Ascending aorta (tissue), 2 donors: ENCODE measurements at regions not wholly inside any gene's neighbourhood (a gene's known extent, or its start where the extent isn't known, plus 50 kb on each side); places are given as distances from the start of the nearest gene placed in this dataset.

Experiments
- DNase-seq, 2 donors: peaks; one replicate each; pipeline ENCODE4 v3.0.0-alpha.2; 2019; ENCODE audit warnings: low spot score in 2 of 2
- H3K27ac ChIP-seq, 2 donors: fragments of 200-600 bp; sonication (generic); one replicate each; pipeline ENCODE4 v1.5.1; 2016 to 2017; ENCODE audit warnings: mild to moderate bottlenecking in 1 of 2
- H3K27me3 ChIP-seq: fragments of 200-600 bp; sonication (generic); one replicate; pipeline ENCODE4 v1.5.1; 2017
- H3K36me3 ChIP-seq, 2 donors: fragments of 200-600 bp; sonication (generic); one replicate each; pipeline ENCODE4 v1.5.1; 2016
- H3K4me1 ChIP-seq, 2 donors: fragments of 200-600 bp; sonication (generic); one replicate each; pipeline ENCODE4 v1.5.1; 2016 to 2017; ENCODE audit warnings: mild to moderate bottlenecking in 1 of 2
- H3K4me3 ChIP-seq, 2 donors: fragments of 200-600 bp; sonication (generic); one replicate each; pipeline ENCODE4 v1.5.1; 2016 to 2017; ENCODE audit warnings: mild to moderate bottlenecking in 1 of 2
- H3K9me3 ChIP-seq, 2 donors: fragments of 200-600 bp; sonication (generic); one replicate each; pipeline ENCODE4 v1.5.1; 2016
- intact Hi-C: fragments of 100-400 bp; cut with DNase I; formaldehyde crosslinking; loops from one replicate; pipeline ENCODE4 v1.15.1; 2023
- TF ChIP-seq, protein P1 (sequence below), 3 experiments: fragments of 200-600 bp in 2 of 3; fragments of 450-650 bp in 1 of 3; sonication (generic) in 2 of 3; IDR thresholded peaks; one replicate each; pipeline ENCODE4 v1.5.1; 2016 to 2019; ENCODE audit warnings: antibody characterized with exemption in 3 of 3, mild to moderate bottlenecking in 1 of 3, moderate library complexity in 1 of 3

DNA sequence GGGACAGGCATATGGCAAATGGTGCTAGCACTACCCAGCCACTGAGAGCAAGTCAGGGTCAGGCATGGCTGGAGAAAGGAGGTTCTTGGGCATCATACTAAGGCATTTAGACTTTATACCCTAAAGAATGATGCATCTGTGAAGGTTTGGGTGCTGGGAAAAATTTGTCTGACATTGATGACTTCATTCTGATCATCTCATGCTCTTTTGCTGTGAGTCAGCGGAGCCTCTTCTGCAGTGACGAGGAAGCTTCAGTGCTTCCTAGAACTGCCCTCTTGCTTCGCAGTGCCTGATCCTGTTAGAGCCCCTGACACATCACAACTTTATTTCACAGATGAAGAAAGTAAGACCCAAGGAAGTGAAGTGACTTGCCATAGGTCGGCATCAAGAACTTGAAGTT lies 266.6 kb upstream of the GAS1 start:
- Histone ChIP-seq H3K36me3 (no peaks in the 10 kb centered on the region), H3K27me3 (no peaks in the 10 kb centered on the region), H3K9me3 (no peaks in the 10 kb centered on the region), H3K4me1 (no peaks in the 10 kb centered on the region), H3K27ac (no peak overlapping the region), H3K4me3 (no peak overlapping the region)
- no peak for DNase-seq
- TF ChIP-seq, protein P1, sequence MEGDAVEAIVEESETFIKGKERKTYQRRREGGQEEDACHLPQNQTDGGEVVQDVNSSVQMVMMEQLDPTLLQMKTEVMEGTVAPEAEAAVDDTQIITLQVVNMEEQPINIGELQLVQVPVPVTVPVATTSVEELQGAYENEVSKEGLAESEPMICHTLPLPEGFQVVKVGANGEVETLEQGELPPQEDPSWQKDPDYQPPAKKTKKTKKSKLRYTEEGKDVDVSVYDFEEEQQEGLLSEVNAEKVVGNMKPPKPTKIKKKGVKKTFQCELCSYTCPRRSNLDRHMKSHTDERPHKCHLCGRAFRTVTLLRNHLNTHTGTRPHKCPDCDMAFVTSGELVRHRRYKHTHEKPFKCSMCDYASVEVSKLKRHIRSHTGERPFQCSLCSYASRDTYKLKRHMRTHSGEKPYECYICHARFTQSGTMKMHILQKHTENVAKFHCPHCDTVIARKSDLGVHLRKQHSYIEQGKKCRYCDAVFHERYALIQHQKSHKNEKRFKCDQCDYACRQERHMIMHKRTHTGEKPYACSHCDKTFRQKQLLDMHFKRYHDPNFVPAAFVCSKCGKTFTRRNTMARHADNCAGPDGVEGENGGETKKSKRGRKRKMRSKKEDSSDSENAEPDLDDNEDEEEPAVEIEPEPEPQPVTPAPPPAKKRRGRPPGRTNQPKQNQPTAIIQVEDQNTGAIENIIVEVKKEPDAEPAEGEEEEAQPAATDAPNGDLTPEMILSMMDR (IDR thresholded peaks at IDR 0.05), result no peak
- intact Hi-C loops, result no loop called here

DNA sequence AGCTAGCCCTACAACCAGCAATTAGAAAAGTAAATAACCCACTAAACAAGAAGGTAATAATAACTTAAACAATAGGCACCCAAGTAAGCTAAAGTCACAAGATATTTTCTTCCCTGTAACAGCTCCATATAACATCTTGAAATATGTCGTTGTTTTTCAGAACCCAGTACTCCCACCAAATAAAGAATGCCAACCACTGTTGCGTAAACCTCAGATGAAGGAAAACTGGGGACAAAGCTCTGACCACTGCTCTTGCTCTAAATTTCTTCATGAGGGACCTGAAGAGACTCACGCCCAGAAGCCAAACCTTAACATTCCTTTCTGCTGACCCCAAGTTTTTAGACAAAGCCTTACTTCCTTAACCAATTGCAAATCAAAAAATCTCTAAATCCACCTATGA lies 267.7 kb upstream of the GAS1 start:
- no peak overlapping the region for H3K27ac ChIP-seq
- H3K27me3 ChIP-seq, result no peaks in the 10 kb centered on the region
- TF ChIP-seq, protein P1 (IDR thresholded peaks at IDR 0.05), result no peak
- DNase-seq, result no peak
- H3K36me3 ChIP-seq, result no peaks in the 10 kb centered on the region
- no peak overlapping the region for H3K4me3 ChIP-seq
- no peaks in the 10 kb centered on the region for H3K9me3 ChIP-seq
- no peaks in the 10 kb centered on the region for H3K4me1 ChIP-seq
- intact Hi-C loops, result no loop called here

DNA sequence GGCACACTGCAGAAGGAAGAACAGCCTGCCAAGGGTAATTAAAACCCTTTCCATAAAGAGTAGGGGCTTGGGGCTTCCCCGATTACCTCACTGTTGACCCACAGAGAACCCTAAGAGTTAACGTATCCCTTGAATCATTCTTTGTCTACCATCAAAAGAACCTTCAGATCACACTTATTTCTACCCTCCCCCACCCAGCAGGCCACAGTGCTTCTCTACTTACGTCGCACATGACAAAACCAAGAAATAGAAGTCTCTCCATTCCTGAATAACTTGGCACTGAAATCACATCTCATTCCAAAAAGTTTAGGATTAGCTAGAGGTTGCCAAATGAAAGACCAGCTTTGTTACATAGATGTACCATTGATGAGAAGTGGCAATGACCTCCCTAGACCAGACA lies 268.7 kb upstream of the GAS1 start:
- Histone ChIP-seq H3K36me3 (no peaks in the 10 kb centered on the region), H3K27me3 (no peaks in the 10 kb centered on the region), H3K9me3 (no peaks in the 10 kb centered on the region), H3K27ac (no peak overlapping the region), H3K4me1 (no peaks in the 10 kb centered on the region), H3K4me3 (no peak overlapping the region)
- DNase-seq, result no peak
- intact Hi-C loops, result no loop called here
- TF ChIP-seq, protein P1 (IDR thresholded peaks at IDR 0.05), result no peak

DNA sequence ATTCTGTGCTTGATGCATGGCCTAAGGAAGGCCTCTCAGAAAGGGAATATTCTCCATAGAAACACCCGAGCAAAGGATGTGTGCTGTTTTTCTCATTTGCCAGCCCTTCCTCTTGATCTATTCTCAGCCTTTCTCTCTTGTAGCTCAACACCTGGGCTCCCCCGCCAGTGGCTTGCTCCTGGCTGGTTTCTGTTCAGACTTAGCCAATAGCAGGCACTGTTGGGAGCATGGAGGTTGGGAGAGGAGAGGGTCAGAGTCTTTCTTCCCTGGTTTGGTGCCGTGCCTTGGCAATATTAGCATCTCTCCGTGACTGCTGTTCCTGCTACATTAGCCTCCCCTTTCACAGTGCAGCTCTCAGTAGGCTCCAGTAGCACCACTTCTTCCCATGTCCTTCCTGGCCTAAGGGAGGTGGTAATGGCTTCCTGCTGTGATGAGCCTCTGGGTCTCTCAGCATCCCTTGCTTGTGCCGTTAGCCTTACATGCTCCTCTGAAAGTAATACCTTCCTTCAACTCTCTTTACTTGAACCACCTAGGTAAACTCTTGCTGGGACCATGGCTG lies 269.7 kb upstream of the GAS1 start:
- Histone ChIP-seq H3K27me3 (no peaks in the 10 kb centered on the region), H3K4me3 (no peak overlapping the region), H3K4me1 (no peaks in the 10 kb centered on the region), H3K9me3 (no peaks in the 10 kb centered on the region), H3K36me3 (no peaks in the 10 kb centered on the region), H3K27ac (no peak overlapping the region)
- DNase-seq, result no peak
- intact Hi-C loops, result no loop called here
- TF ChIP-seq, protein P1 (IDR thresholded peaks at IDR 0.05), result no peak

DNA sequence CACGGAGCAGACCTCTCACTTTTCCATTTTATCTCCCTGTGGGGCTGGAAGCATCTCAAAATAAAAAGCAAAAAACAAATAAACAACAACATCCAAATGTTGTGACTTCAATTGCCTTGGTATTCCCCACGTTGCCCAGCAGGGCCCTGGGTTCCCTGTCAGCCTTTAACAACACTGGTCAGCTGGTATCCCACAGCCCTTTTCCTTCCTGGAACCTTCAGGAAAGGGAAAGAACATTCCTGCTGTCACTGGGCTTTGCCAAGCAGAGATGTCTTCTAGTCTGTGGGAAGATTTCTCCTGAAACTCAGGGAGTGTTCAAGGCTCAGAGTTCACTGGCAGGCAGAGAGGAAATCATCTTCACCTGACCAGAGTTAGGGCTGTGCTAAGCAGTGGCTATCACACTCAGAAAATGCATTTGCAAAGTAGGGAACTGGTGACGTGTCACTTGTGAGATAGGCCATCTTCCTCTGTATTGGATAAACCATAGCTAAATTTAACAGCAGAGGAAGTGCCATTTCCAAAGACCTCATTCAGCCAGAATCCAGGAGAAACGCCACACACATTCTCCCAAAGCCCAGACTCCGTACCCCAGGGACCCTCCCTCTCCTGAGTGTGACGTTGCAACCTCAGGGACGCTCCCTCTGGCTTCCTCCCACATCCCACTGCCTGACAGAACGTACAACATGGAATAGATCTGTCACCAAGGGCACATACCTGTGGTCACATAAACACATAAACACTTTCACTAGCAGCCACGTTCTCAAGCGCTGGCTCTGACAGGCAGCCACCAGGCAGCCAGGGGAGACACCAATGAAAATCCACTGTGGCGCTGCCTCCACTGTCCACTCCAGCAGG lies 274.0 kb upstream of the DAPK1 start:
- Histone ChIP-seq H3K9me3 (no peaks in the 10 kb centered on the region), H3K4me3 (no peak overlapping the region), H3K36me3 (no peaks in the 10 kb centered on the region), H3K4me1 (peaks cover 0 to 6% of the 10 kb centered on the region in 2 donors), H3K27ac (no peak overlapping the region), H3K27me3 (no peaks in the 10 kb centered on the region)
- intact Hi-C loops, result no loop called here
- no peak for DNase-seq
- TF ChIP-seq, protein P1 (IDR thresholded peaks at IDR 0.05), result no peak
